Activated CD4-positive, CD25-positive, alpha-beta regulatory T cell treated with anti-CD3 and anti-CD28 coated beads, Interleukin-2, amount 50 U/mL, for 16 hours (primary cell): ENCODE measurements at regions not wholly inside any gene's neighbourhood (a gene's known extent, or its start where the extent isn't known, plus 50 kb on each side); places are given as distances from the start of the nearest gene placed in this dataset.
"Not testable (repeated sequence)": the region's sequence is repeated elsewhere in the genome, so short reads cannot be mapped to it uniquely, and the experiment has no call there.

ENCODE experiments used
- DNase-seq: peaks from one replicate; pipeline ENCODE4 v3.0.0-alpha.2; 2020; ENCODE audit warnings: low read depth, low spot score

- no peak for DNase-seq
Observed at GRCh38 chr5:102554082-102554481, 55.3 kb upstream of the SLCO6A1 start.

DNA sequence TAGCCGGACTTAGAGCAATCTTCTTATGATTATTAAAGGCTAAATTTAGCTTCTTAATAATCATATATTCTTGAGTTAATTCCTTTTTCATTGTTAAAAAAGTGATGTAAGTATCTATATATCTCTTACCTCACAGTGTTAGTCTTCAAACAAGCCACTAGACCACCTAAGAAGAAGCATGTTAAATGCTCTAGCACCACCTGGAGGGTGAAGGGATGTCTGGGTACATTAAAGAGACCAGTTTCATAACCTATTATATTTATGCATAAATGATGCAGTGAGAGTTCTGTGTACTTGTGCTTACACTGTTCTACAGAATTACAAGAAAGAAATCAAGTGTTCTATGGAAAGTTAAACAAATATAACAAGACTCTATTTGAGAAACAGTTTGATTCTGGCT lies 55.9 kb upstream of the SLCO6A1 start:
- DNase-seq = no peak

- DNase-seq = no peak
Observed at GRCh38 chr5:102561894-102562760, 63.3 kb upstream of the SLCO6A1 start.

- DNase-seq = no peak
Observed at GRCh38 chr5:102570747-102571146, 71.9 kb upstream of the SLCO6A1 start.

DNA sequence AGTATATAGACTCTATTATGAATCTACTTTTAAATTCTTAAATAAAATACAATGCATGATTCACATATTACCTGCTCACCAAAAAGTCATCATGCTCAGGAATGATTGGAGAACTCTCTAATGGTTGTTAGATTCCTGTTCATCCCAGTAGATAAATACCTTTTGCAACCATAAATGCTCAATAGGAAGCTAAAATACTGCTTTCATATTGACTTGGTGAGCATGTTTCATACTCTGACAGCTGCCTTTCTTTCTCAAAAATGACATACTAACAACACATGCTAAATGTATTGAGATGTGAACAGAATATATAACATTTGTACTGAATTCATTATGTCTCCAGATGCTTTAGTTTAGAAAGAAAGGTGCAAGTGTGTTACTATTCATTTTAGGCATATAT lies 79.6 kb upstream of the SLCO6A1 start:
- no peak for DNase-seq

DNA sequence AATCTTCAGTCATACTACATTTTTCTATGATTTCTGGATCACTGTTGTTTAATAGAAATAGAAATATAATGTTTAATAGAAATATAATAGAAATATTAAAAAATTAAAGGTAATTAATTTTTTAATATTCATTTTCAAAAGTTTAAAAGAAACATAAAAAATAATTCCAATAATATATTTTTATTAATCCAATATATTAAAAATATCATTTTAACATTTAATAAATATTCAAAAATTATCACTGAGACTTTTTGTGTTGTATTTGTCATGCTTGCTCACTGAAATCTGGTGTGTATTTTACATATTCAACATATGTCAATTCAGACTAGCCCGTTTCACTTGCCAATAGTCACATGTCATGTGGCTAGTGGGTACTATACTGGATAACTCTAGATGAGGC lies 80.6 kb upstream of the SLCO6A1 start:
- DNase-seq = no peak

DNA sequence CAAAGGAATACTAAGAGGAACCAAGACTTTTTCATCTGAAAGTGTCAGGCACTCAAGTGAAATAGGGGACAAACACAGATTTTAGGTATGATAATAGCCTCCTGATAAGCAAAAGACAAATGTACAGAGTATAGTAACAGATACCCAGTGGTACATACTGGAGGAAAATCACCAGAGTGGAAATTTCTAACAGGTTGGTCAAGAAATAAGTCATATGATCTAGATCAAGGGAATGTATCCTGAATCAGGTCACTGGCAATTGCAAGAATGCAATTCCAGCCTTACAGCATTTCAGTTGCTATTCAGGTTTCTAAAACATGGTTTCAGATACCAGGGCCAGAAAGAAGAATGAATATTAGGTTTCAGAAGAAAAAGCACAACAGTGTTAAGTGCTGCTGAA lies 82.2 kb upstream of the SLCO6A1 start:
- DNase-seq = no peak

- DNase-seq = no peak
Observed at GRCh38 chr5:102582696-102583095, 83.9 kb upstream of the SLCO6A1 start.

DNA sequence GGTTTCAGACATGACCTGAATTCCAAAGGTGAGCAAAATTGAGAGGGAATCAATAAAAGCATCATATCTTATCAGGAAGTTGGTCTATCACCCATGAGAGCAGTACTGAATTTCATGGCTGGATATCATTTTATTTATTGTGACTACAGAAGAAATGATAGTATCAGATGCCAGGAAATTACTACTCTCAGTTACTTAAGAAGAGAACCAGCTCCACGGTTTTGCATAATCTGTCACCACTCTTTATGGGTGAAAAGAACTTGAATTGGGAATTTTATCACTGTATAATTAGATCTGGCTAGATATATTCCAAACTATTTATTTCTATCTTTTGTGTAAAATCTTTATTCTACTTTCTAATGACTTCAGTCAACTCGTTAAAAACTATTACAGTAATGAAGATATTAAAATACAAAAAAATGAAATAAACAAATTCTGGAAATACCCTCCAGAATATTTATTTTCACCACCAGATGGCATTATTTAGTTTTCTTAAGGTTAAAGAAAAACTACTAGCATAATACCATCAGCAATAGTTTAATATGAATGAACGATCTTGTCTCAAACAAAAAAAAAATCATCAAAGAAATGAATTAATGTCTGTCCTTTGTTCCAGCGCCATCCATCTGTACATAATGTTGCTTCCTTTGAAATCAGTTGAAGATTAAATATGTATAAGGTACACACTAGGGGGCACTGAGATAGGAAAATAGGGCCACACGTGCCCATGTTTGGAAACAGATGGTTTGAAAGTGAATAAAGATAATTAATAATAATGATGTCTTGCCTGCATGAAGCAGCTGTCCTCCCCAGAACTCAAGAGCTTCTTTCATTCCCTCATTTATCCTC lies 84.7 kb upstream of the SLCO6A1 start:
- DNase-seq = no peak

DNA sequence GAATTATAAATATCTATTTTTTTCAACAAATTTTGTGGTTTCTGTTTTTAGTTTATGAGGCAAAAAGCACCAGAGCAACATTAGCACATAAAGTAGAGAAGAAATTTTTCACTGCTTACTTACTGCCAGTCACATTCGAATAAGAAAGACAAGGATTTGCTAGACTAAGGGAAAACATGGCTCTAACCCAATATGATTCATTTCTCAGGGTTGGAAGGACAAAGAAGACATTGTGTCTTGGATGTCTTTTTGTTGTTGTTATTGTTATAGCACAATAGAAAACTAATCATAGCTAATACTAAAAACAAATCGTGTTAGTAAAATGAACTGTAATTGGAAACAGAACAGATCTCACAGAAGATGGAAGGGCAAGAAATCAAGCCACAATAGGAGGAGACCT lies 90.9 kb upstream of the SLCO6A1 start:
- no peak for DNase-seq

- no peak for DNase-seq
Observed at GRCh38 chr5:102590467-102590866, 91.7 kb upstream of the SLCO6A1 start.

DNA sequence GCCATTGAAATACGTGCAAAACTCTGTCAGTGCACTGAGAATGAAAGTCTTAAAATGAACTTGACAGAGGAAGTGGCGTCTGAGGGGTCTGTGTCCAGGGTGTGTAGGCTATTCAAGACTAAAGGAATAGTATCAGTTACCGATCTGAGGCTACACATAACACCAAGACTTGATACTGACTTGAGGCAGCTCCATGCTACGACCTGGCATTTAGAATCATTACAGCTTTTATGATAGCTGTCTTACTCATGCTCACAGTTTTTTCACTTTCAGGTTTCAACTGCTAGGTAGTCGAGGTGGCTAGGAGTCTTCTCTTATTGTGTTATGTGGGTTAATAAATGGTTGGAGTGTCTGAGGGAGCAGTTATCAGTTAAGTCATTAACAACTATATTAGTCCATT lies 92.8 kb upstream of the SLCO6A1 start:
- no peak for DNase-seq

DNA sequence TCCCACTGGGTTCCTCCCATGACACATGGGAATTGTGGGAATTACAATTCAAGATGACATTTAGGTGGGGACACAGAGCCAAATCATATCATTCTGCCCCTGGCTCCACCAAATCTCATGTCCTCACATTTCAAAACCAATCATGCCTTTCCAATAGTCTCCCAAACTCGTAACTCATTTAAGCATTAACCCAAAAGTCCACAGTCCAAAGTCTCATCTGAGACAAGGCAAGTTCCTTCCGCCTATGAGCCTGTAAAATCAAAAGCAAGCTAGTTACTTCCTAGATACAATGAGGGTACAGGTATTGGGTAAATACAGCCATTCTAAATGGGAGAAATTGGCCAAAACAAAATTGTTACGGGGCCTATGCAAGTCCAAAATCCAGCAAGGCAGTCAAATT lies 93.8 kb upstream of the SLCO6A1 start:
- DNase-seq = not testable (repeated sequence)

DNA sequence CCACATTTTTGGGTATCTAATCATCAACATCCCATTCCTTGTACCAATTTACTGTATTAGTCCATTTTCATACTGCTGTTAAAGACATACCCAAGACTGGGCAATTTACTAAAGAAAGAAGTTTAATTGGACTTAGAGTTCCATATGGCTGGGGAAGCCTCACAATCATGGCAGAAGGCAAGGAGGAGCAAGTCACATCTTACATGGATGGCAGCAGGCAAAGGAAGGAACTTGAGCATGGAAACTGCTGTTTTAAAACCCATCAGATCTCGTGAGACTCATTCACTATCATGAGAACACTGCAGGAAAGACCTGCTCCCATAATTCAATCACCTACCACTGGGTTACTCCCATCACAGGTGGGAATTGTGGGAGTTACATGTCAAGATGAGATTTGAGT lies 95.4 kb upstream of the SLCO6A1 start:
- no peak for DNase-seq

- no peak for DNase-seq
Observed at GRCh38 chr5:102595332-102595731, 96.5 kb upstream of the SLCO6A1 start.

- no peak for DNase-seq
Observed at GRCh38 chr5:102596113-102596512, 97.3 kb upstream of the SLCO6A1 start.

DNA sequence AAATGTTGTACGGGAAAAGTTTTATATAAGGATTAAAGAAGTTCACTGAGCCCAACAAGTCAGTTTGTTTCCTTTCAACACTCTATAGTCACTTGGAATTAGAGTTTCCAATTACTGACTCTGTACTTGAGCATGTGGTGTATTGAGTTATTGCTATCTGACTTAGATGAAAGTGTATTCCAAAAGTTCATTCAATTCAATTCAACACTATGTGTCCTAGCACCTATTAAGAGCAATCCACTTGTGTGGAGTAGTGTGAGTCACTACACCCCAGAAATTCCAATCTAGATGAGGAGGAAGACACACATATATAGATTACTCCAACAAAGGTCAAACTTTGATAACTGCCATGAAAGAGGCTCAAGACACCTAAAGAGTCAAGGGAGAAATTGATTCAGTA lies 98.2 kb upstream of the SLCO6A1 start:
- no peak for DNase-seq

GRCh38 chr5:102599289-102599688 lies 100.5 kb upstream of the SLCO6A1 start:
- no peak for DNase-seq

GRCh38 chr5:102600964-102601363 lies 102.2 kb upstream of the SLCO6A1 start:
- DNase-seq = no peak

- no peak for DNase-seq
Observed at GRCh38 chr5:102603670-102604069, 104.9 kb upstream of the SLCO6A1 start.

DNA sequence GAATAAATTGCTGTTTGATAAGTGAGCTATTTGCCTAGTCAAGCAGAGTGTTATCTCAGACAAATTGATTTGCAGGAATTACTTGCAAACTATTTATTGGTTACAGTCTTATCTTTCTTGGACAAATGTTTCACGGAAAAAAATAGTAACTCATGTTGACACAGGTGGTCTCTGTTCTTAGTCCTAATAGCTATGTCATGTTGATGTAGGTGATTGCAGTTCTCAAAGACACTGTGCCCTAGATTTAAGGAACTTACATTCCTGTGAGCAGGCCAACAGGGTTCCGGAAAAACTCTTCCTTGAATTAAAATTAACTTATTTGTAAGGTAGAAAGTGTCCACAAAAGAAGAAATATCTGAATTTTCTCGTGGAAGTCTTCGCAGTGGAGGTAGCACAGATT lies 109.6 kb upstream of the SLCO6A1 start:
- DNase-seq = no peak

- no peak for DNase-seq
Observed at GRCh38 chr5:102611312-102611711, 112.5 kb upstream of the SLCO6A1 start.

GRCh38 chr5:102613661-102614060 lies 114.9 kb upstream of the SLCO6A1 start:
- DNase-seq = no peak
